HFFc6 (cell line): ENCODE measurements at regions not wholly inside any gene's neighbourhood (a gene's known extent, or its start where the extent isn't known, plus 50 kb on each side); places are given as distances from the start of the nearest gene placed in this dataset.

ENCODE experiments used
- DNase-seq: peaks from one replicate; pipeline ENCODE4 v3.0.0-alpha.2; 2018
- H3K27ac Mint-ChIP-seq: 2 replicates; pipeline ENCODE4 v1.8.0; 2020; ENCODE audit warnings: mild to moderate bottlenecking, mixed read lengths
- H3K27me3 Mint-ChIP-seq: 2 replicates; pipeline ENCODE4 v1.8.0; 2021; ENCODE audit warnings: mild to moderate bottlenecking, moderate library complexity, mixed read lengths; ENCODE audit not compliant: insufficient read depth
- H3K36me3 Mint-ChIP-seq: 2 replicates; pipeline ENCODE4 v1.8.0; 2021; ENCODE audit warnings: low read depth, mixed read lengths
- H3K4me1 Mint-ChIP-seq: 2 replicates; pipeline ENCODE4 v1.8.0; 2020; ENCODE audit warnings: low read depth, mixed read lengths
- H3K4me3 Mint-ChIP-seq: 2 replicates; pipeline ENCODE4 v1.8.0; 2020; ENCODE audit warnings: mild to moderate bottlenecking, moderate library complexity, mixed read lengths
- H3K9me3 Mint-ChIP-seq: 2 replicates; pipeline ENCODE4 v1.8.0; 2020; ENCODE audit warnings: mild to moderate bottlenecking, mixed read lengths
- CTCF ChIP-seq: fragments of 200-600 bp; sonication (generic); IDR thresholded peaks from 2 replicates; pipeline ENCODE4 v1.5.0; 2021; ENCODE audit warnings: antibody characterized with exemption, mild to moderate bottlenecking

- no peaks in the 10 kb centered on the region for H3K27me3 Mint-ChIP-seq
- H3K9me3 Mint-ChIP-seq = peaks cover 39% of the 10 kb centered on the region
- no peak overlapping the region for H3K27ac Mint-ChIP-seq
- TF ChIP-seq CTCF = no peak
- H3K36me3 Mint-ChIP-seq = no peaks in the 10 kb centered on the region; the same call in 1 of the 2 replicates
- H3K4me1 Mint-ChIP-seq = no peaks in the 10 kb centered on the region
- H3K4me3 Mint-ChIP-seq = no peak overlapping the region
- no peak for DNase-seq
Measured at GRCh38 chr10:10295537-10295936, 722.1 kb upstream of the CELF2 start.

- H3K4me3 Mint-ChIP-seq = no peak overlapping the region
- no peak for DNase-seq
- peaks cover 46% of the 10 kb centered on the region for H3K9me3 Mint-ChIP-seq
- no peaks in the 10 kb centered on the region for H3K4me1 Mint-ChIP-seq
- no peaks in the 10 kb centered on the region for H3K27me3 Mint-ChIP-seq
- H3K36me3 Mint-ChIP-seq = no peaks in the 10 kb centered on the region; the same call in 1 of the 2 replicates
- no peak overlapping the region for H3K27ac Mint-ChIP-seq
- TF ChIP-seq CTCF = no peak
Measured at GRCh38 chr10:10302689-10303088, 715.0 kb upstream of the CELF2 start.

- TF ChIP-seq CTCF = no peak
Measured at GRCh38 chr10:10307036-10307435, 710.6 kb upstream of the CELF2 start.

GRCh38 chr10:10307551-10307950 is 710.1 kb upstream of the CELF2 start:
- Mint-ChIP-seq H3K27ac (no peak overlapping the region), H3K4me1 (no peaks in the 10 kb centered on the region), H3K9me3 (peaks cover 71% of the 10 kb centered on the region), H3K4me3 (no peak overlapping the region), H3K27me3 (no peaks in the 10 kb centered on the region), H3K36me3 (no peaks in the 10 kb centered on the region)
- no peak for DNase-seq
- TF ChIP-seq CTCF = no peak

More at GRCh38 chr10:10307036-10307435, 710.6 kb upstream of the CELF2 start:
- Mint-ChIP-seq H3K36me3 (no peaks in the 10 kb centered on the region), H3K4me1 (no peaks in the 10 kb centered on the region), H3K27ac (no peak overlapping the region), H3K4me3 (no peak overlapping the region), H3K27me3 (no peaks in the 10 kb centered on the region), H3K9me3 (peaks cover 66% of the 10 kb centered on the region)
- no peak for DNase-seq

- no peaks in the 10 kb centered on the region for H3K36me3 Mint-ChIP-seq
- H3K4me1 Mint-ChIP-seq = no peaks in the 10 kb centered on the region
- no peak overlapping the region for H3K4me3 Mint-ChIP-seq
- no peaks in the 10 kb centered on the region for H3K27me3 Mint-ChIP-seq
- H3K27ac Mint-ChIP-seq = no peak overlapping the region
- peaks cover 68% of the 10 kb centered on the region for H3K9me3 Mint-ChIP-seq
- no peak for DNase-seq
- TF ChIP-seq CTCF = no peak
Measured at GRCh38 chr10:10310498-10310897, 707.2 kb upstream of the CELF2 start.

DNA sequence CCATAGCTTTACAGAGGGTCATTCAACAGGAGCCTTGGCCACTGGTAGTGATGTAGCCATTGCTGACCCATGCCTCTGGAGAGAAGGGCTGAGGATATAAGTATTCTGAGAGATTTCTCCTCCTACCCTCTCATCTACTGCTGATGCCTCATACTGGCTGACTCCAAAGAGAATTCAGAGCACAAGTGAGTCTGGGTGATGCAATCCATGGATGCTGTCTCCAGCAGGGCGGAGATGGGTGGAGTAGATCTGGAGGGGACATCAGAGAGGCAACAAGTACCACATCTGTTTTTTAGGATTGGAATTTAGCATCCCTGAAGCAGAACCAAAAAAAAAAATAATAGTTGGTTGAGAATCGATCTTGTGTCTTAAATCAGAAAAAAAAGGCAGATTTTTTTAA is 705.7 kb upstream of the CELF2 start:
- no peak for DNase-seq
- Mint-ChIP-seq H3K27me3 (no peaks in the 10 kb centered on the region), H3K9me3 (peaks cover 57% of the 10 kb centered on the region), H3K36me3 (no peaks in the 10 kb centered on the region), H3K4me3 (no peak overlapping the region), H3K4me1 (no peaks in the 10 kb centered on the region), H3K27ac (no peak overlapping the region)
- no peak for TF ChIP-seq CTCF
